ENCODE measurements at regions not wholly inside any gene's neighbourhood (a gene's known extent, or its start where the extent isn't known, plus 50 kb on each side); places are given as distances from the start of the nearest gene placed in this dataset.

DNA sequence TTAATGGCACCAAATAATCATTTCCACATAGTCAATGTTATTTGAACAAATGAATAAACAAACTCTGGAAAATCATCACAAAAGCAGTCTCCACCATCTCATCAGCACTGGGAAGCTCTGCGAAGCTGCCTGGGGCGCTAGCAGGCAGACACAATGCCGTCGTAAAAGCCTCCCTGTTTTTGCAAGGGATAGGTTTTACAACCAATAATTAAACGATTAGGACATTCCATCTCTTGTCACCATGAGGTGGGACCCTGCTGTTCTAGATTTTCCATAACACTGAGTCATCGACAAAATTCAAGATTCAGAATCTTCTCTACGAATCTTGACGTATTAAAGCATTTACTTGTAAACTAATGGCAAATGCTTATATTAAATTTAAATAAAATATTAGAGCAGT lies 172.8 kb upstream of the AKR1E2 start (continued):
- peak; percentile 93 for TF ChIP-seq HOXD13 (CRISPR knock-in tag; IDR thresholded peaks at IDR 0.05; ENCODE audit: borderline replicate concordance)
- no peak for TF ChIP-seq ZNF701 (tag by site-specific recombination; IDR thresholded peaks at IDR 0.05)
- no peak for TF ChIP-seq ZNF223 (tag by site-specific recombination; IDR thresholded peaks at IDR 0.05)
- peak; percentile 93 for TF ChIP-seq ZNF843 (tag by site-specific recombination; IDR thresholded peaks at IDR 0.05)
- TF ChIP-seq OVOL3 (tag by site-specific recombination; IDR thresholded peaks at IDR 0.05), result peak; percentile 65; the same call in 1 of the 2 replicates
- no peak for TF ChIP-seq ZBTB7A (tag by site-specific recombination; IDR thresholded peaks at IDR 0.05; ENCODE audit: low read depth)
- no peak; the same call in 1 of the 2 replicates for TF ChIP-seq KLF1 (tag by site-specific recombination; IDR thresholded peaks at IDR 0.05)
- TF ChIP-seq ZNF76 (tag by site-specific recombination; IDR thresholded peaks at IDR 0.05; ENCODE audit: borderline replicate concordance, low read depth), result no peak
- TF ChIP-seq ZFP69B (tag by site-specific recombination; IDR thresholded peaks at IDR 0.05), result peak; percentile 89
- peak; percentile 88; the same call in 1 of the 2 replicates for TF ChIP-seq ZNF391 (tag by site-specific recombination; IDR thresholded peaks at IDR 0.05; ENCODE audit: borderline replicate concordance, low read depth)
- peak; percentile 32 for TF ChIP-seq ZNF335 (tag by site-specific recombination; conservative IDR thresholded peaks at IDR 0.05)
- TF ChIP-seq KLF7 (tag by site-specific recombination; IDR thresholded peaks at IDR 0.05; ENCODE audit: borderline replicate concordance), result 0 out of 2 replicates have a peak, but pooled peaks have one; percentile 54
- TF ChIP-seq ZNF214 (tag by site-specific recombination; IDR thresholded peaks at IDR 0.05; ENCODE audit: borderline replicate concordance), result no peak
- TF ChIP-seq PRDM1 (tag by site-specific recombination; IDR thresholded peaks at IDR 0.05), result no peak
- TF ChIP-seq ZFHX2 (tag by site-specific recombination; conservative IDR thresholded peaks at IDR 0.05), result no peak
- TF ChIP-seq, protein P1, sequence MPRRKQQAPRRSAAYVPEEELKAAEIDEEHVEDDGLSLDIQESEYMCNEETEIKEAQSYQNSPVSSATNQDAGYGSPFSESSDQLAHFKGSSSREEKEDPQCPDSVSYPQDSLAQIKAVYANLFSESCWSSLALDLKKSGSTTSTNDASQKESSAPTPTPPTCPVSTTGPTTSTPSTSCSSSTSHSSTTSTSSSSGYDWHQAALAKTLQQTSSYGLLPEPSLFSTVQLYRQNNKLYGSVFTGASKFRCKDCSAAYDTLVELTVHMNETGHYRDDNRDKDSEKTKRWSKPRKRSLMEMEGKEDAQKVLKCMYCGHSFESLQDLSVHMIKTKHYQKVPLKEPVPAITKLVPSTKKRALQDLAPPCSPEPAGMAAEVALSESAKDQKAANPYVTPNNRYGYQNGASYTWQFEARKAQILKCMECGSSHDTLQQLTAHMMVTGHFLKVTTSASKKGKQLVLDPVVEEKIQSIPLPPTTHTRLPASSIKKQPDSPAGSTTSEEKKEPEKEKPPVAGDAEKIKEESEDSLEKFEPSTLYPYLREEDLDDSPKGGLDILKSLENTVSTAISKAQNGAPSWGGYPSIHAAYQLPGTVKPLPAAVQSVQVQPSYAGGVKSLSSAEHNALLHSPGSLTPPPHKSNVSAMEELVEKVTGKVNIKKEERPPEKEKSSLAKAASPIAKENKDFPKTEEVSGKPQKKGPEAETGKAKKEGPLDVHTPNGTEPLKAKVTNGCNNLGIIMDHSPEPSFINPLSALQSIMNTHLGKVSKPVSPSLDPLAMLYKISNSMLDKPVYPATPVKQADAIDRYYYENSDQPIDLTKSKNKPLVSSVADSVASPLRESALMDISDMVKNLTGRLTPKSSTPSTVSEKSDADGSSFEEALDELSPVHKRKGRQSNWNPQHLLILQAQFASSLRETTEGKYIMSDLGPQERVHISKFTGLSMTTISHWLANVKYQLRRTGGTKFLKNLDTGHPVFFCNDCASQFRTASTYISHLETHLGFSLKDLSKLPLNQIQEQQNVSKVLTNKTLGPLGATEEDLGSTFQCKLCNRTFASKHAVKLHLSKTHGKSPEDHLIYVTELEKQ (tag by site-specific recombination; IDR thresholded peaks at IDR 0.05; ENCODE audit: borderline replicate concordance), result peak; percentile 89
- no peak for TF ChIP-seq ZNF530 (tag by site-specific recombination; IDR thresholded peaks at IDR 0.05; ENCODE audit: low read depth)
- TF ChIP-seq, protein P2, sequence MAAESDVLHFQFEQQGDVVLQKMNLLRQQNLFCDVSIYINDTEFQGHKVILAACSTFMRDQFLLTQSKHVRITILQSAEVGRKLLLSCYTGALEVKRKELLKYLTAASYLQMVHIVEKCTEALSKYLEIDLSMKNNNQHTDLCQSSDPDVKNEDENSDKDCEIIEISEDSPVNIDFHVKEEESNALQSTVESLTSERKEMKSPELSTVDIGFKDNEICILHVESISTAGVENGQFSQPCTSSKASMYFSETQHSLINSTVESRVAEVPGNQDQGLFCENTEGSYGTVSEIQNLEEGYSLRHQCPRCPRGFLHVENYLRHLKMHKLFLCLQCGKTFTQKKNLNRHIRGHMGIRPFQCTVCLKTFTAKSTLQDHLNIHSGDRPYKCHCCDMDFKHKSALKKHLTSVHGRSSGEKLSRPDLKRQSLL (tag by site-specific recombination; IDR thresholded peaks at IDR 0.05), result peak; percentile 84
- TF ChIP-seq MEIS1 (CRISPR knock-in tag; IDR thresholded peaks at IDR 0.05; ENCODE audit: borderline replicate concordance), result no peak
- TF ChIP-seq, protein P3, sequence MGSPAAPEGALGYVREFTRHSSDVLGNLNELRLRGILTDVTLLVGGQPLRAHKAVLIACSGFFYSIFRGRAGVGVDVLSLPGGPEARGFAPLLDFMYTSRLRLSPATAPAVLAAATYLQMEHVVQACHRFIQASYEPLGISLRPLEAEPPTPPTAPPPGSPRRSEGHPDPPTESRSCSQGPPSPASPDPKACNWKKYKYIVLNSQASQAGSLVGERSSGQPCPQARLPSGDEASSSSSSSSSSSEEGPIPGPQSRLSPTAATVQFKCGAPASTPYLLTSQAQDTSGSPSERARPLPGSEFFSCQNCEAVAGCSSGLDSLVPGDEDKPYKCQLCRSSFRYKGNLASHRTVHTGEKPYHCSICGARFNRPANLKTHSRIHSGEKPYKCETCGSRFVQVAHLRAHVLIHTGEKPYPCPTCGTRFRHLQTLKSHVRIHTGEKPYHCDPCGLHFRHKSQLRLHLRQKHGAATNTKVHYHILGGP (tag by site-specific recombination; IDR thresholded peaks at IDR 0.05), result no peak
- no peak for TF ChIP-seq ZNF404 (tag by site-specific recombination; IDR thresholded peaks at IDR 0.05)
- TF ChIP-seq ZNF830 (tag by site-specific recombination; IDR thresholded peaks at IDR 0.05; ENCODE audit: low read depth), result no peak
- TF ChIP-seq OSR2 (tag by site-specific recombination; IDR thresholded peaks at IDR 0.05), result peak; percentile 80
- TF ChIP-seq ZNF292 (tag by site-specific recombination; IDR thresholded peaks at IDR 0.05; ENCODE audit: borderline replicate concordance, low read depth), result no peak
- TF ChIP-seq, protein P4, sequence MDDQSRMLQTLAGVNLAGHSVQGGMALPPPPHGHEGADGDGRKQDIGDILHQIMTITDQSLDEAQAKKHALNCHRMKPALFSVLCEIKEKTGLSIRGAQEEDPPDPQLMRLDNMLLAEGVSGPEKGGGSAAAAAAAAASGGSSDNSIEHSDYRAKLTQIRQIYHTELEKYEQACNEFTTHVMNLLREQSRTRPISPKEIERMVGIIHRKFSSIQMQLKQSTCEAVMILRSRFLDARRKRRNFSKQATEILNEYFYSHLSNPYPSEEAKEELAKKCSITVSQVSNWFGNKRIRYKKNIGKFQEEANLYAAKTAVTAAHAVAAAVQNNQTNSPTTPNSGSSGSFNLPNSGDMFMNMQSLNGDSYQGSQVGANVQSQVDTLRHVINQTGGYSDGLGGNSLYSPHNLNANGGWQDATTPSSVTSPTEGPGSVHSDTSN (CRISPR knock-in tag; IDR thresholded peaks at IDR 0.05), result no peak
- TF ChIP-seq MYNN (tag by site-specific recombination; IDR thresholded peaks at IDR 0.05; ENCODE audit: borderline replicate concordance), result no peak
- no peak for TF ChIP-seq ZNF16 (tag by site-specific recombination; IDR thresholded peaks at IDR 0.05; ENCODE audit: low read depth)
- 0 out of 2 replicates have a peak, but pooled peaks have one; percentile 63 for TF ChIP-seq ZNF24 (tag by site-specific recombination; IDR thresholded peaks at IDR 0.05)
- TF ChIP-seq, protein P5, sequence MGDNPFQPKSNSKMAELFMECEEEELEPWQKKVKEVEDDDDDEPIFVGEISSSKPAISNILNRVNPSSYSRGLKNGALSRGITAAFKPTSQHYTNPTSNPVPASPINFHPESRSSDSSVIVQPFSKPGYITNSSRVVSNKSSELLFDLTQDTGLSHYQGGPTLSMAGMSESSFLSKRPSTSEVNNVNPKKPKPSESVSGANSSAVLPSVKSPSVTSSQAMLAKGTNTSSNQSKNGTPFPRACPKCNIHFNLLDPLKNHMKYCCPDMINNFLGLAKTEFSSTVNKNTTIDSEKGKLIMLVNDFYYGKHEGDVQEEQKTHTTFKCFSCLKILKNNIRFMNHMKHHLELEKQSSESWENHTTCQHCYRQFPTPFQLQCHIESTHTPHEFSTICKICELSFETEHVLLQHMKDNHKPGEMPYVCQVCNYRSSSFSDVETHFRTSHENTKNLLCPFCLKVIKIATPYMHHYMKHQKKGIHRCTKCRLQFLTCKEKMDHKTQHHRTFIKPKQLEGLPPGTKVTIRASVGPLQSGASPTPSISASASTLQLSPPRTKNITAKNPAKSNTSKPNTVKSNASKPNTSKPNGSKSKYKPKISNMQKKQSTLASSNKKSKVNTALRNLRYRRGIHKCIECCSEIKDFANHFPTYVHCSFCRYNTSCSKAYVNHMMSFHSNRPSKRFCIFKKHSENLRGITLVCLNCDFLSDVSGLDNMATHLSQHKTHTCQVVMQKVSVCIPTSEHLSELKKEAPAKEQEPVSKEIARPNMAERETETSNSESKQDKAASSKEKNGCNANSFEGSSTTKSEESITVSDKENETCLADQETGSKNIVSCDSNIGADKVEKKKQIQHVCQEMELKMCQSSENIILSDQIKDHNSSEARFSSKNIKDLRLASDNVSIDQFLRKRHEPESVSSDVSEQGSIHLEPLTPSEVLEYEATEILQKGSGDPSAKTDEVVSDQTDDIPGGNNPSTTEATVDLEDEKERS (tag by site-specific recombination; IDR thresholded peaks at IDR 0.05), result no peak
- no peak for TF ChIP-seq ZNF747 (tag by site-specific recombination; IDR thresholded peaks at IDR 0.05)
- no peak; the same call in 1 of the 2 replicates for TF ChIP-seq ZBTB17 (tag by site-specific recombination; IDR thresholded peaks at IDR 0.05)
- no peak for TF ChIP-seq ZNF114 (tag by site-specific recombination; IDR thresholded peaks at IDR 0.05)
